ENCODE measurements at regions not wholly inside any gene's neighbourhood (a gene's known extent, or its start where the extent isn't known, plus 50 kb on each side); places are given as distances from the start of the nearest gene placed in this dataset.

DNA sequence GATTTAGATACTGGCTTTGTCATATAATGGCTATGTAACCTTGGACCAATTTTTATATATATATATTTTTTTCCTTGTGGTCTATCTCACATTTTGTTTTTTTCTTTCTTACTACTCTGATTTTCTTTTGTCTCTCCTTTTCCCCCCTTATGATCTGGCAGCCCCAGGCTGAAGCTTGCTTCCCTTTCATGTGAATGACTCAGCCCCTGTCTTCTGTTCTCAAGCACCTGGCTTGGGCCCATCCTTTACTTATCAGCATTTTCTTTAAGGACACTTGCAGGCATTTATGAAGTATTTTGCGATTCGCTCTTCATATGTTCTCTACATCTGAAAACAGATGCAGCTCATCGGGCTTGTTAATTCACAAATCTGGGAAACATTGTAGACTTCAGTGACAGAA lies 163.6 kb downstream of the SPRY2 start:
- peaks cover 0 to 4% (median 0%) of the 10 kb centered on the region in 12 donors for H3K9me3 ChIP-seq
- ATAC-seq (no peak), DNase-seq (no peak)
- intact Hi-C loops (cut with DNase I) = no loop called here
- no peaks in the 10 kb centered on the region for H3K36me3 ChIP-seq
- H3K4me1 ChIP-seq = peaks cover 0 to 4% (median 0%) of the 10 kb centered on the region in 12 donors
- 92 to 94% (median 93%) methylated on average over 3 of the region's 3 CpGs for WGBS, 4 donors
- TF ChIP-seq, protein P1, sequence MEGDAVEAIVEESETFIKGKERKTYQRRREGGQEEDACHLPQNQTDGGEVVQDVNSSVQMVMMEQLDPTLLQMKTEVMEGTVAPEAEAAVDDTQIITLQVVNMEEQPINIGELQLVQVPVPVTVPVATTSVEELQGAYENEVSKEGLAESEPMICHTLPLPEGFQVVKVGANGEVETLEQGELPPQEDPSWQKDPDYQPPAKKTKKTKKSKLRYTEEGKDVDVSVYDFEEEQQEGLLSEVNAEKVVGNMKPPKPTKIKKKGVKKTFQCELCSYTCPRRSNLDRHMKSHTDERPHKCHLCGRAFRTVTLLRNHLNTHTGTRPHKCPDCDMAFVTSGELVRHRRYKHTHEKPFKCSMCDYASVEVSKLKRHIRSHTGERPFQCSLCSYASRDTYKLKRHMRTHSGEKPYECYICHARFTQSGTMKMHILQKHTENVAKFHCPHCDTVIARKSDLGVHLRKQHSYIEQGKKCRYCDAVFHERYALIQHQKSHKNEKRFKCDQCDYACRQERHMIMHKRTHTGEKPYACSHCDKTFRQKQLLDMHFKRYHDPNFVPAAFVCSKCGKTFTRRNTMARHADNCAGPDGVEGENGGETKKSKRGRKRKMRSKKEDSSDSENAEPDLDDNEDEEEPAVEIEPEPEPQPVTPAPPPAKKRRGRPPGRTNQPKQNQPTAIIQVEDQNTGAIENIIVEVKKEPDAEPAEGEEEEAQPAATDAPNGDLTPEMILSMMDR (IDR thresholded peaks at IDR 0.05) = no peak
- no peak for TF ChIP-seq POLR2A (IDR thresholded peaks at IDR 0.05)
- no peak overlapping the region for H3K27ac ChIP-seq
- no peak overlapping the region for H3K4me3 ChIP-seq
- H3K27me3 ChIP-seq = no peaks in the 10 kb centered on the region

DNA sequence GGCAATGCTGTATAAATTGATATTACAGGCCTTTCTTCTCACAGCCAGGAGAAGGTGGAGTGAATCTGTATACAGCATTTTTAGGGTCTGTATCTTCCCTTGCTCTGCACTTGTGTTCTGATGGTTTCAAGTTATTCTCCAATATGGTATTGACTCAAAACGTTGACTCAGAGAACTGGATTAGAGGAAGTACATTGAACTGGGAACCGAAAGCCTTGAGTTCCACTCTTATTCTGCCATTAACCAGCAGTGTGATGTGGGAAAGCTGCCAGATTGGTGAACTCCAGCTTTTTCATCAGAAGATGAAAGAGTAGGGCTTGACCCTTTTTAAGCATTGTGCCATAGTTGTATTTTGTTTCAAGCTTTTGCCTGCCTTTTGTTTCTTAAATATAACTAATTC lies 167.7 kb downstream of the SPRY2 start:
- H3K9me3 ChIP-seq = peaks cover 0 to 4% (median 0%) of the 10 kb centered on the region in 12 donors
- TF ChIP-seq POLR2A (IDR thresholded peaks at IDR 0.05) = no peak
- TF ChIP-seq, protein P1 (IDR thresholded peaks at IDR 0.05) = no peak
- H3K4me1 ChIP-seq = peaks cover 0 to 24% (median 0%) of the 10 kb centered on the region in 12 donors
- ATAC-seq = peak in 3 of 4 donors; percentile 36 to 64 (median 49)
- peak in 4 of 5 donors; percentile 20 to 46 (median 30) for DNase-seq
- H3K36me3 ChIP-seq = no peaks in the 10 kb centered on the region
- H3K27me3 ChIP-seq = no peaks in the 10 kb centered on the region
- intact Hi-C loops (cut with DNase I) = no loop called here
- 56 to 69% (median 61%) methylated on average over 2 of the region's 2 CpGs for WGBS, 4 donors
- H3K27ac ChIP-seq = peak overlapping the region in 1 of 12 donors; percentile 37
- H3K4me3 ChIP-seq = no peak overlapping the region

DNA sequence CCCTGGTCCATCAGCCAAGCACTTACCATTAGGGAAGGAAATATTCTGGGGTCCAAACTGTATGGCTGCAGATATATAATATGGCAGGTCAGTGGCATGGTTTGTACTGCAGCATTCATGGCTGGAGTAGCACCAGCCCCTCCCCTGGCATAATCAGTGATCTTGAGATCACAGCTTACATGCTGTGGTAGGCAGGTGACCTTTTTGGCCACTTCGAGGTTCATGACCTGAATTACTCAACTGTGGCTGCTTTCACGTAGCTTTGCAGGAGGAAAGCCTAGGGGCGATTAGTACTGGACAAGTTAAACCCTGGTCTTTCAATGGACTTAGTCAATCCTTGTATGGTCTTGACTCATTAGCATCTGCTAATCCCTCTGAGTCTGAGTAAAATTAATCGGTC lies 169.8 kb downstream of the SPRY2 start:
- H3K36me3 ChIP-seq = no peaks in the 10 kb centered on the region
- intact Hi-C loops (cut with DNase I) = no loop called here
- TF ChIP-seq, protein P1 (IDR thresholded peaks at IDR 0.05) = no peak
- no peak for TF ChIP-seq POLR2A (IDR thresholded peaks at IDR 0.05)
- ATAC-seq = no peak
- H3K4me3 ChIP-seq = no peak overlapping the region
- 91 to 98% (median 92%) methylated on average over 4 of the region's 4 CpGs for WGBS, 4 donors
- no peak for DNase-seq
- no peak overlapping the region for H3K27ac ChIP-seq
- no peaks in the 10 kb centered on the region for H3K27me3 ChIP-seq
- H3K4me1 ChIP-seq = peaks cover 0 to 29% (median 0%) of the 10 kb centered on the region in 12 donors
- H3K9me3 ChIP-seq = peaks cover 0 to 4% (median 0%) of the 10 kb centered on the region in 12 donors

DNA sequence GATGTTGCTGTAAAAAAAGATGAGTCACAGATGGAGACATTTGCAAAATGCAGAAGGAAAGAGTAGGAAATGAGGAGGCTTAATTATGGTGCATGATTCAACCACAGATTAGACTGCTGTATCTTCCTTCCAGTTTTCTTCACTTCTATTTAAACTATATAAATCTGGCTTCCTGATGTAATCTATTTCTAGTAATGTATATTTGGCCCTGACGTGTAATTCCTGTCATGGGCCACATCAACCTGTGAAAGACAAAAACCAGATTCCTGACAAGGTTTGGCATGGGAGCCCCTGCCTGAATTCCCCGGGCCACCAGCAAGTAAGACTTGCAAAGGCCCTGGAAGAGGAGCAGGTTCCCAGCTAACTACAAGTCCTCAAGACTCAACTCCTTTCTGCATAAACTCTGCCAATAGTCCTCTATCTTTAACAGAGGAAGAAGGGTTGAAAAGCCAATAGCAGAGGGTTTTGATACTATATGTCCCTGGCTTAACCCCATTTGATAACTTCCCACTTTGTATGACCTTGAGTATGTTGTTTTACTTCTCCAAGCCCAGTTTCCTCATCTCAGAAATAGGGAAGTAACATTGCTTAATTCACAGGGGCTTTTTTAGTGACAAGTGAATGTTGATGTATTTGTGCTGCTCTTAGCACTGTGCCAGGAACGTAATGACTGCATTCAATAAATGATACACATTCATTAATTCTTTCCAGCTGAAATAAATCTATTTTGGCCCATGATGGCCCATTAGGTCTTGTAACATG lies 172.7 kb downstream of the SPRY2 start:
- 50 to 62% (median 60%) methylated on average over 3 of the region's 3 CpGs for WGBS, 4 donors
- no peak for TF ChIP-seq POLR2A (IDR thresholded peaks at IDR 0.05)
- TF ChIP-seq, protein P1 (IDR thresholded peaks at IDR 0.05) = no peak
- Histone ChIP-seq H3K27me3 (no peaks in the 10 kb centered on the region), H3K27ac (peak overlapping the region in 1 of 12 donors; percentile 85), H3K4me1 (peaks cover 0 to 29% (median 0%) of the 10 kb centered on the region in 12 donors), H3K4me3 (no peak overlapping the region), H3K36me3 (no peaks in the 10 kb centered on the region), H3K9me3 (no peaks in the 10 kb centered on the region)
- ATAC-seq = peak in 3 of 4 donors; percentile 60 to 80 (median 75)
- peak in 2 of 5 donors; percentile 9 to 28 for DNase-seq
- intact Hi-C loops (cut with DNase I) = no loop called here

Data from heart left ventricle (tissue), 16 donors.